GM12801 (cell line): ENCODE measurements at regions not wholly inside any gene's neighbourhood (a gene's known extent, or its start where the extent isn't known, plus 50 kb on each side); places are given as distances from the start of the nearest gene placed in this dataset.

ENCODE experiments used
- CTCF ChIP-seq: IDR thresholded peaks from one replicate; pipeline ENCODE4 v1.5.1; 2011; ENCODE audit warnings: control low read depth; ENCODE audit not compliant: insufficient read length; ENCODE audit errors: extremely low read depth

- TF ChIP-seq CTCF: peak; percentile 65
Observed at GRCh38 chr10:63720072-63720537, 198.9 kb downstream of the REEP3 start.

- TF ChIP-seq CTCF: no peak
Observed at GRCh38 chr10:63720676-63721075, 199.5 kb downstream of the REEP3 start.

GRCh38 chr10:63722537-63722936 is 201.3 kb downstream of the REEP3 start:
- no peak for TF ChIP-seq CTCF

- no peak for TF ChIP-seq CTCF
Observed at GRCh38 chr10:63723320-63723719, 202.1 kb downstream of the REEP3 start.

- no peak for TF ChIP-seq CTCF
Observed at GRCh38 chr10:63723741-63724140, 202.5 kb downstream of the REEP3 start.

- TF ChIP-seq CTCF: no peak
Observed at GRCh38 chr10:63724922-63725321, 203.7 kb downstream of the REEP3 start.

- no peak for TF ChIP-seq CTCF
Observed at GRCh38 chr10:63726867-63727266, 205.7 kb downstream of the REEP3 start.

- no peak for TF ChIP-seq CTCF
Observed at GRCh38 chr10:63727636-63728035, 206.4 kb downstream of the REEP3 start.
